Mucosa of descending colon (tissue), 3 donors: ENCODE measurements at regions not wholly inside any gene's neighbourhood (a gene's known extent, or its start where the extent isn't known, plus 50 kb on each side); places are given as distances from the start of the nearest gene placed in this dataset.

Experiments used
- ATAC-seq: fragments of 200-7000 bp; cut with Tn5 transposase; one replicate; pipeline ENCODE4 v1.9.1; 2020; ENCODE audit warnings: mild to moderate bottlenecking, moderate library complexity
- DNase-seq, 3 donors: peaks; one replicate each; pipeline ENCODE4 v3.0.0-alpha.2; 2020
- H3K36me3 ChIP-seq: fragments of 200-600 bp; one replicate; pipeline ENCODE4 v1.8.0; 2021; ENCODE audit warnings: low read depth, mild to moderate bottlenecking
- H3K4me1 ChIP-seq: fragments of 200-600 bp; one replicate; pipeline ENCODE4 v1.8.0; 2021; ENCODE audit warnings: low read depth, mild to moderate bottlenecking
- H3K4me3 ChIP-seq: fragments of 200-600 bp; one replicate; pipeline ENCODE4 v1.8.0; 2021; ENCODE audit warnings: mild to moderate bottlenecking
- H3K9me3 ChIP-seq: fragments of 200-600 bp; one replicate; pipeline ENCODE4 v1.8.0; 2021; ENCODE audit warnings: mild to moderate bottlenecking
- intact Hi-C, 2 donors: fragments of 100-400 bp; cut with DNase I in 1 of 2; cut with micrococcal nuclease in 1 of 2; formaldehyde crosslinking; loops; one replicate each; pipeline versions ENCODE4 v1.11.0 to v1.11.1; 2022; cut with DNase I, micrococcal nuclease
- TF ChIP-seq, protein P1 (sequence below): fragments of 200-600 bp; IDR thresholded peaks from one replicate; pipeline ENCODE4 v1.8.0; 2022; ENCODE audit warnings: antibody characterized with exemption, mild to moderate bottlenecking
- donor health status: DM: no; HTN: no; CAD: no; lungs with moderate emphysema.
- donor health status: DM: no; HTN: no; CAD: no.
- donor health status: DM: no; HTN: yes; CAD: no.

DNA sequence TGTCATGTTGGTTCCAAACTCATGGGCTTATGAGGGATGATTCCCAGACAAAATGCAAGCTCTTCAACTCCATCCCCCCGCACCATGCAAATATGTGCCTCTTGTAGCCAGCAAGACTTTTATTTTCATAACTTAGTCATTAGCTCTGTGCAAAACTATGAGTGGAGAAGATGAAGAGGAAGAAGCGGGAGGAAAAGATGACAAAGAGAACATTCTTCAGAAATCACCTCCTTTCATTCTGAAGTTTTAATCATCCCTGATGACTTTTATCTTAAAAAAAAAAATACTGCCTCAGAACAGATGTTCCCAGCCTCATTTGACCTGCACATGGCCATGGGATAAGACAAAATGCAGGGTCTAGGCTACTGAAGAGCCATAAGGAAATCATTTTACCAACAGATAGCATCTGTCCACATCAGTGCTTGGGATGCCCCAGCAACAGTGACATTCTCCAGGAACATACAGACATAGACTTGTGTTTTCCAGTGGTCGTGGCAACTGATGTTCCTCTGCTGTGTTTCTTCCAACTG lies 145.5 kb downstream of the WNT5A start:
- ATAC-seq: no peak

GRCh38 chr3:55339819-55340218 lies 147.3 kb downstream of the WNT5A start:
- intact Hi-C loops: no loop called here
- Histone ChIP-seq H3K4me1 (no peaks in the 10 kb centered on the region), H3K9me3 (no peaks in the 10 kb centered on the region), H3K4me3 (no peak overlapping the region), H3K36me3 (no peaks in the 10 kb centered on the region)
- no peak for ATAC-seq
- DNase-seq: no peak
- TF ChIP-seq, protein P1, sequence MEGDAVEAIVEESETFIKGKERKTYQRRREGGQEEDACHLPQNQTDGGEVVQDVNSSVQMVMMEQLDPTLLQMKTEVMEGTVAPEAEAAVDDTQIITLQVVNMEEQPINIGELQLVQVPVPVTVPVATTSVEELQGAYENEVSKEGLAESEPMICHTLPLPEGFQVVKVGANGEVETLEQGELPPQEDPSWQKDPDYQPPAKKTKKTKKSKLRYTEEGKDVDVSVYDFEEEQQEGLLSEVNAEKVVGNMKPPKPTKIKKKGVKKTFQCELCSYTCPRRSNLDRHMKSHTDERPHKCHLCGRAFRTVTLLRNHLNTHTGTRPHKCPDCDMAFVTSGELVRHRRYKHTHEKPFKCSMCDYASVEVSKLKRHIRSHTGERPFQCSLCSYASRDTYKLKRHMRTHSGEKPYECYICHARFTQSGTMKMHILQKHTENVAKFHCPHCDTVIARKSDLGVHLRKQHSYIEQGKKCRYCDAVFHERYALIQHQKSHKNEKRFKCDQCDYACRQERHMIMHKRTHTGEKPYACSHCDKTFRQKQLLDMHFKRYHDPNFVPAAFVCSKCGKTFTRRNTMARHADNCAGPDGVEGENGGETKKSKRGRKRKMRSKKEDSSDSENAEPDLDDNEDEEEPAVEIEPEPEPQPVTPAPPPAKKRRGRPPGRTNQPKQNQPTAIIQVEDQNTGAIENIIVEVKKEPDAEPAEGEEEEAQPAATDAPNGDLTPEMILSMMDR: no peak

More for the DNA sequence above, 145.5 kb downstream of the WNT5A start:
- Histone ChIP-seq H3K36me3 (no peaks in the 10 kb centered on the region), H3K4me1 (no peaks in the 10 kb centered on the region), H3K9me3 (no peaks in the 10 kb centered on the region), H3K4me3 (no peak overlapping the region)
- DNase-seq: no peak
- intact Hi-C loops: no loop called here
- TF ChIP-seq, protein P1: no peak

- ATAC-seq (no peak), DNase-seq (no peak)
- H3K9me3 ChIP-seq: no peaks in the 10 kb centered on the region
- intact Hi-C loops: no loop called here
- H3K36me3 ChIP-seq: no peaks in the 10 kb centered on the region
- TF ChIP-seq, protein P1: no peak
- no peak overlapping the region for H3K4me3 ChIP-seq
- no peaks in the 10 kb centered on the region for H3K4me1 ChIP-seq
Measured at GRCh38 chr3:55339390-55339789, 147.7 kb downstream of the WNT5A start.

DNA sequence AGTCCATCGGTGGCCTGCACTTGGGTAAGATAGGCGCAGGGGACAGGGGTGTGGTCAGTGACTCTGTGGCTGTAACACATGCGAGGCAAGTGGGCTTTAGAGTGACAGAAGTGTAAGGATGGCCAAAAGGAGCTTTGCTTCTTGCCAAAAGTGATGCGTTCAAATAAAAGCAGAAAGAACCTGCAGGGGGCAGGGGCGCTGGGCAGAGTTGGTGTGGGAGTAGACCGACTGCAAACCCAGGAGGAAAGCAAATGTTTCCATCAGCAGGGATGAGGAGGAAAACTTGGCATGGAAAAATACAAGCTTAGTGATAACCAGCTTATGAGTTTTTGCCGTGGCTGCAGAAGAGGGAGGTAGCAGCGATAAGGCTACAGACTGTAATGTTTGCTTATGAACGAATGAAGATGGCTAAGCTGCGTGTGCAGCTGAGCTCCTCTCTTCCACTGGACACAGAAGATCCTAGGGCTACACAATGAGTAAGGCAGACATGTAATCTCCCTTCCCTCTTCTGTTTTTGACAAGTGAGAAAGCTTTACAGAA lies 149.4 kb downstream of the WNT5A start:
- H3K9me3 ChIP-seq: no peaks in the 10 kb centered on the region
- ATAC-seq (no peak), DNase-seq (no peak)
- no peaks in the 10 kb centered on the region for H3K36me3 ChIP-seq
- H3K4me1 ChIP-seq: no peaks in the 10 kb centered on the region
- TF ChIP-seq, protein P1: no peak
- H3K4me3 ChIP-seq: no peak overlapping the region
- intact Hi-C loops: no loop called here

DNA sequence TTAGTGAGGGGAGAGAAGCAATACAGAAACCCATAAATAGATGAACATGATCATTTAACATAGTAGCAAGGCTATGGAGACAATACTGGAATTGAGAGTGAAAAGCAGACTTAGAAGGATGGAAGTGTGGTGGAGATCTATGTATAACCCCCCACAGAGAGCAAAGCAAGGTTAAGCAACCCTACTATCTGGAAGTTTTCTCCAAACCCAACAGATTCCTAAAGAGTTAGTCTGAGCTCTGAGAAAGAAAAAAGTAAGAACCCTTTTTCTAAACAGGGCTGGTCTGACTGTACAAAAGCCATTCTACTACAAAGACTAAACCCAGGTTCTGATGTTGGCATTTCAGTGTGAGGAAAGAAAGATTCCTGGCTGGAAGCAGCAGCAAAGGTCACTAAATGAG lies 153.2 kb downstream of the WNT5A start:
- Histone ChIP-seq H3K36me3 (no peaks in the 10 kb centered on the region), H3K4me3 (no peak overlapping the region), H3K4me1 (no peaks in the 10 kb centered on the region), H3K9me3 (no peaks in the 10 kb centered on the region)
- ATAC-seq (no peak), DNase-seq (no peak)
- TF ChIP-seq, protein P1: no peak
- intact Hi-C loops: no loop called here

DNA sequence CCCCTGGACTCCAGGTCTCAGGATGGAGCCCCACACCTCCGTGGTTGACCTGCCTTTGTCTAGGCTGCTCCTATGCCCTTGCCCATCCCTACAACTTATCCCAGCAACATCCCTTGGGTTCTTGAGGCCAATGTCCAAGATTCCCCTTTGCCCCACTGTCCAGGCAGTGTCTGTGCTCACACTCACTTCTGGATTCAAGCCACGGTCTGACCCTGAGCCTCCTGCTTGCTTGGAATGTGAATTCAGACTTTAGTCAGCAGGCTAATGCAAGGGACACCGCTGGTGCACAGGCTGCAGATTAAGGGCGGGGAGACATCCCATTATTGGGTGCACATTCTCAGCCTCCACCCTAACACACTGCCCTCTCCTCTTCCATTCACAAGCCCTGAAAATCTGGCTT lies 154.1 kb downstream of the WNT5A start:
- Histone ChIP-seq H3K4me3 (no peak overlapping the region), H3K9me3 (no peaks in the 10 kb centered on the region), H3K36me3 (no peaks in the 10 kb centered on the region), H3K4me1 (no peaks in the 10 kb centered on the region)
- intact Hi-C loops: no loop called here
- DNase-seq: no peak
- ATAC-seq: no peak
- TF ChIP-seq, protein P1: no peak
